GM12873 (cell line): ENCODE measurements at regions not wholly inside any gene's neighbourhood (a gene's known extent, or its start where the extent isn't known, plus 50 kb on each side); places are given as distances from the start of the nearest gene placed in this dataset.

Experiments
- CTCF ChIP-seq: IDR thresholded peaks from 2 replicates; pipeline ENCODE4 v1.5.1; 2012; ENCODE audit warnings: low read depth, mild to moderate bottlenecking, moderate library complexity, low read length, control low read depth; ENCODE audit not compliant: insufficient read depth; ENCODE audit errors: missing control alignments

GRCh38 chr2:83874712-83875430 lies 584.2 kb downstream of the SUCLG1 start:
- no peak for TF ChIP-seq CTCF

GRCh38 chr2:83874066-83874465 lies 585.0 kb downstream of the SUCLG1 start:
- TF ChIP-seq CTCF: no peak

- no peak for TF ChIP-seq CTCF
Measured at GRCh38 chr2:83873110-83873509, 586.0 kb downstream of the SUCLG1 start.

- no peak for TF ChIP-seq CTCF
Measured at GRCh38 chr2:83866211-83866610, 592.9 kb downstream of the SUCLG1 start.

- no peak for TF ChIP-seq CTCF
Measured at GRCh38 chr2:83862600-83862999, 596.5 kb downstream of the SUCLG1 start.

- TF ChIP-seq CTCF: no peak
Measured at GRCh38 chr2:83860320-83860719, 598.8 kb downstream of the SUCLG1 start.

- TF ChIP-seq CTCF: no peak
Measured at GRCh38 chr2:83859553-83859952, 599.5 kb downstream of the SUCLG1 start.
